ENCODE measurements at regions not wholly inside any gene's neighbourhood (a gene's known extent, or its start where the extent isn't known, plus 50 kb on each side); places are given as distances from the start of the nearest gene placed in this dataset.

DNA sequence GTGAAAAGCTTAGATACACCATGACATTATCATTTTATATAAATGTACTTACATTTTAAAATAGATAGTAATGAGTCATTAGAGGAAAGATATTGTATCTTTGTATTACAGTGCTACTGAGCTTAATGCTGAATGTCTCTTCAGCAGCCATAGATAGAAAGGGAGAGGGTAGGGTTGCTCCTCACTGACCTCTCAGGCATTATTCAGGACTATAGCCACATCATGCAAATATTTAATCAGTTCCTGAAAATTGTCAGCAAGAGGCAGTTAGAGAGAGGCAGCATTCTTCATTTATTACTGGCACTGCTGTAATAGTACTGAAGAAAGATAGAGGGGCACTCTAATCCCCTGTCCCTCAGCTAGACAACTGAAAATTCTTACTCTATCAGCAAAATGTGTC, 242.0 kb upstream of the TANK start:
- no peak for TF ChIP-seq CTCF (IDR thresholded peaks at IDR 0.05)

DNA sequence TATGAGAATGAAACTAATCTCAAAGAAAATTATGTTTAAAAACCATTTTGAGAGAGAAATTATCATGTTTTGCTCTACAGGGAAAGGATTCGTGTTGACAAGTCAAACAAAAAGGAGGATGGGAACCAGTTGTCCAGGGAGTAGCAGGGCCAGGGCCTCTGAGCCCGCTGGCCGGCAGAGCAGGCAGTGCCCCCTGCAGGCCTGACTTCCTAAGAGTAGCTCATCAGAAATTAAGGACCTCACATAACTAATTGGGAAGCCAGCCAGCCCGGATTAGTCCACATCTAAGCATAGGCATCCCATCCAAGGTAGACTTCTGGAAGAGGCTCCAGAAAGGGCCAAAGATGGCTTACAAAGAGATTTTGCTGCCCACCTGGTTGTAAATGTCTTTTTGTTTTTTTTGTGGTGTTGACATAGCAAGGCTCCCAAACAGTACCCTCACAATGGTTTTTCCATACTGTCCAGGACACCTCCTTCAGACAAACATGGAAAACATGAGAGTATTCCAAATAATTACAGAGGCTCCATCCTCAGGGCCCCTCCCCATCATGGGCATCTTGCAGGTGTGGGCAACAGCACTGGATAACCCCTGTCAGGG, 241.2 kb upstream of the TANK start:
- peak; percentile 55 for TF ChIP-seq CTCF (IDR thresholded peaks at IDR 0.05)

GRCh38 chr2:160920061-160920460, 240.2 kb upstream of the TANK start:
- TF ChIP-seq CTCF (IDR thresholded peaks at IDR 0.05): no peak

GRCh38 chr2:160920791-160921303, 239.4 kb upstream of the TANK start:
- no peak for TF ChIP-seq CTCF (IDR thresholded peaks at IDR 0.05)

DNA sequence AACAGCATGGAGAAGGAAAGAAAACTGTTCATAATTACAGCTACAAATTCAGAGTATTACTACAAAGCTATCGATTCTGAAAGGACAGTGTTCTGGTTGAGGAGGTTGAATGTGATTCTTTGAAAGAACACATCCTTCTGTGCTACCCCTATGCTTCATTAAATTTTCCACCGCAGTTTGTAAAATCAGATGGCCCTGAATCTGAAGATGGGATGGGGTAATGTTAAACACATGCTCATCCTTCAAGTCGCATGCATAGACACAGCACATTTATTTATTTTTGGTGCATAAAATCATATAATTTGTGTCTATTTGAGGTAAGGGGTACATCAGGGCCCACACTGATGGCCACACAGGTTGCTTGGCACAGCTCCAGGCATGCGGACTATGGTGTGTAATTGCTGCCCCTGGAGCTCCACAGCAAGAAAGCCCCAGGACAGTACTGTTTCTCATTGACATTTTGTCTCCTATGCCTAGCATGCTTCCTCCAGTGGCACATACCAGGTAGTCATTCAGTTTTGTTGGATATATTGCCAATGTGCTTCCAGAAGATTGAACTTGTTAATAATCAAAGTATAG, 238.8 kb upstream of the TANK start:
- no peak for TF ChIP-seq CTCF (IDR thresholded peaks at IDR 0.05)

GRCh38 chr2:160924936-160925353, 235.3 kb upstream of the TANK start:
- TF ChIP-seq CTCF (IDR thresholded peaks at IDR 0.05): no peak

DNA sequence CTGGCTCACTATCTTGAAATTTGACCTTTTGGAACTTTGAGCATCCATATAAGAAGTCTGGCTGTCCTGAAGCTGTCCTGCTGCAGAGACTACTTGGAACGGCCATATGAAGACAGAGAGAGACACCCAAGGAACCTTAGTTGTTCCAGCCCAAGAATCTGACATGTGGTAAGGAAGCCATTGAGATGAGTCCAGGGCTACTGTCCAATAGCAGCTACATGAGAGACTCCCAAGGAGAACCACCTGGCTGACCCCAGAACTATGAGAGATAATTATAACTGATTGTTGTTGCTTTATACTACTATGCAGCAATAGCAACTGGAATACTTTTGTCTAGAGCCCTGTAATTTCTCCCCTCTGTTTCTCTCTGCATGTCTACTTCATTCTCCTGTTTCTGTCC, 234.3 kb upstream of the TANK start:
- TF ChIP-seq CTCF (IDR thresholded peaks at IDR 0.05): no peak

All from LNCAP (cell line).